Lower lobe of right lung (tissue), 2 donors: ENCODE measurements at regions not wholly inside any gene's neighbourhood (a gene's known extent, or its start where the extent isn't known, plus 50 kb on each side); places are given as distances from the start of the nearest gene placed in this dataset.

ENCODE experiments used
- ATAC-seq, 2 donors: fragments of 200-7000 bp; cut with Tn5 transposase; one replicate each; pipeline ENCODE4 v1.9.1; 2020 to 2022; ENCODE audit warnings: mild to moderate bottlenecking in 2 of 2, moderate library complexity in 2 of 2
- DNase-seq: peaks from one replicate; pipeline ENCODE4 v3.0.0-alpha.2; 2020
- H3K27ac ChIP-seq: fragments of 200-600 bp; one replicate; pipeline ENCODE4 v1.8.0; 2022
- H3K27me3 ChIP-seq: fragments of 200-600 bp; one replicate; pipeline ENCODE4 v1.8.0; 2022; ENCODE audit warnings: low read depth
- H3K36me3 ChIP-seq: fragments of 200-600 bp; one replicate; pipeline ENCODE4 v1.8.0; 2022; ENCODE audit warnings: mild to moderate bottlenecking
- H3K4me1 ChIP-seq: fragments of 200-600 bp; one replicate; pipeline ENCODE4 v1.8.0; 2022
- H3K4me3 ChIP-seq: fragments of 200-600 bp; one replicate; pipeline ENCODE4 v1.8.0; 2022; ENCODE audit warnings: mild to moderate bottlenecking
- H3K9me3 ChIP-seq: fragments of 200-600 bp; one replicate; pipeline ENCODE4 v1.8.0; 2022
- intact Hi-C: fragments of 100-400 bp; cut with DNase I; formaldehyde crosslinking; loops from one replicate; pipeline ENCODE4 v1.11.0; 2022
- TF ChIP-seq, protein P1 (sequence below): fragments of 200-600 bp; IDR thresholded peaks from one replicate; pipeline ENCODE4 v1.8.0; 2022; ENCODE audit warnings: antibody characterized with exemption, mild to moderate bottlenecking
- donor health status: DM: no; HTN: yes; CAD: no; lungs with severe emphysema.

- no peaks in the 10 kb centered on the region for H3K27me3 ChIP-seq
- no peaks in the 10 kb centered on the region for H3K9me3 ChIP-seq
- intact Hi-C loops = no loop called here
- TF ChIP-seq, protein P1, sequence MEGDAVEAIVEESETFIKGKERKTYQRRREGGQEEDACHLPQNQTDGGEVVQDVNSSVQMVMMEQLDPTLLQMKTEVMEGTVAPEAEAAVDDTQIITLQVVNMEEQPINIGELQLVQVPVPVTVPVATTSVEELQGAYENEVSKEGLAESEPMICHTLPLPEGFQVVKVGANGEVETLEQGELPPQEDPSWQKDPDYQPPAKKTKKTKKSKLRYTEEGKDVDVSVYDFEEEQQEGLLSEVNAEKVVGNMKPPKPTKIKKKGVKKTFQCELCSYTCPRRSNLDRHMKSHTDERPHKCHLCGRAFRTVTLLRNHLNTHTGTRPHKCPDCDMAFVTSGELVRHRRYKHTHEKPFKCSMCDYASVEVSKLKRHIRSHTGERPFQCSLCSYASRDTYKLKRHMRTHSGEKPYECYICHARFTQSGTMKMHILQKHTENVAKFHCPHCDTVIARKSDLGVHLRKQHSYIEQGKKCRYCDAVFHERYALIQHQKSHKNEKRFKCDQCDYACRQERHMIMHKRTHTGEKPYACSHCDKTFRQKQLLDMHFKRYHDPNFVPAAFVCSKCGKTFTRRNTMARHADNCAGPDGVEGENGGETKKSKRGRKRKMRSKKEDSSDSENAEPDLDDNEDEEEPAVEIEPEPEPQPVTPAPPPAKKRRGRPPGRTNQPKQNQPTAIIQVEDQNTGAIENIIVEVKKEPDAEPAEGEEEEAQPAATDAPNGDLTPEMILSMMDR = no peak
- DNase-seq (no peak), ATAC-seq (no peak)
- no peak overlapping the region for H3K4me3 ChIP-seq
- H3K27ac ChIP-seq = no peak overlapping the region
- H3K36me3 ChIP-seq = no peaks in the 10 kb centered on the region
- H3K4me1 ChIP-seq = no peaks in the 10 kb centered on the region
Measured at GRCh38 chr13:86309881-86310280, 510.7 kb upstream of the SLITRK6 start.

- H3K36me3 ChIP-seq = no peaks in the 10 kb centered on the region
- H3K27ac ChIP-seq = no peak overlapping the region
- ATAC-seq = no peak
- H3K9me3 ChIP-seq = no peaks in the 10 kb centered on the region
- no peaks in the 10 kb centered on the region for H3K27me3 ChIP-seq
- DNase-seq = no peak
- TF ChIP-seq, protein P1 = no peak
- intact Hi-C loops = no loop called here
- H3K4me1 ChIP-seq = no peaks in the 10 kb centered on the region
- no peak overlapping the region for H3K4me3 ChIP-seq
Measured at GRCh38 chr13:86313421-86313820, 514.2 kb upstream of the SLITRK6 start.

- H3K9me3 ChIP-seq = no peaks in the 10 kb centered on the region
- no peaks in the 10 kb centered on the region for H3K27me3 ChIP-seq
- ATAC-seq (no peak), DNase-seq (no peak)
- H3K27ac ChIP-seq = no peak overlapping the region
- intact Hi-C loops = no loop called here
- TF ChIP-seq, protein P1 = no peak
- no peak overlapping the region for H3K4me3 ChIP-seq
- H3K36me3 ChIP-seq = no peaks in the 10 kb centered on the region
- H3K4me1 ChIP-seq = no peaks in the 10 kb centered on the region
Measured at GRCh38 chr13:86318450-86318849, 519.2 kb upstream of the SLITRK6 start.

DNA sequence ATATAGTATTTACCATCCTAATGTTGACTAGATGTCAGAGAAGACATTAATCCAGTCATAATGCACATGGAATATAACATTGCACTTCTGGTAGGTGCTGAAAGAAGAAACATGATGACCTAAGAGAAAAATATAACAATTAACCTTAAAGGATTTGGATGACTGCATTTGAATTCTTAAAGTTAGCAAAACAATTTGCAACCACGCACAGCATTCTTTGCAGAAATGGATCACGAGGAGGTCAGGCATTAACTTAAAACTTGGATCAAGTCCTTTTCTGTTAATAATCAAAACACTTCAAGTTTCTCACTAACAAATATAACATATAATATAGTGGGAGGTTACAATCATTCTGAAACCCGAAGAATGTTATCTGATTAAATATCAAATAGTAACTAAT is 525.0 kb upstream of the SLITRK6 start:
- intact Hi-C loops = no loop called here
- Histone ChIP-seq H3K4me3 (no peak overlapping the region), H3K27me3 (no peaks in the 10 kb centered on the region), H3K36me3 (no peaks in the 10 kb centered on the region), H3K9me3 (no peaks in the 10 kb centered on the region), H3K4me1 (no peaks in the 10 kb centered on the region), H3K27ac (no peak overlapping the region)
- ATAC-seq (no peak), DNase-seq (no peak)
- TF ChIP-seq, protein P1 = no peak

DNA sequence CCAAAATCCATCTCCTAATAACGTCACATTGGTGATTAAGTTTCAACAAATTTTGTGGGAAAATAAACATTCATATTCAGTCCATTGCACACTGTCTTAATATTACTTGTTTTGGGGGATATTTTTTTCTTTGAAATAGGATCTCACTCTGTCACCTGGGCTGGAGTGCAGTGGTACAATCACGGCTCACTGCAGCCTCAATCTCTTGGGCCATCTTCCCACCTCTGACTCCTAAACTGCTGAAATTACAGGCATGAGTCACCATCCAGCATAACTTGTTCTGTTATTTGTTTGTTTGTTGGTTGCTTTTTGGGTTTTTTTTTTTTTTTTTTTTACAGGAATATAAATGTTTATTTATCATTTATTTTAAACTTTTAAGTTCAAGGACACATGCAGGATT is 556.1 kb upstream of the SLITRK6 start:
- intact Hi-C loops = no loop called here

More for the DNA sequence above, 556.1 kb upstream of the SLITRK6 start:
- TF ChIP-seq, protein P1 = no peak
- Histone ChIP-seq H3K9me3 (peaks cover 4% of the 10 kb centered on the region), H3K4me3 (no peak overlapping the region), H3K27ac (no peak overlapping the region), H3K4me1 (no peaks in the 10 kb centered on the region), H3K36me3 (no peaks in the 10 kb centered on the region), H3K27me3 (no peaks in the 10 kb centered on the region)
- no peak for DNase-seq
- no peak for ATAC-seq
